Left lung (tissue), 4 donors: ENCODE measurements at regions not wholly inside any gene's neighbourhood (a gene's known extent, or its start where the extent isn't known, plus 50 kb on each side); places are given as distances from the start of the nearest gene placed in this dataset.
A peak's percentile ranks its signal among the peaks of the same experiment; 100 is the strongest.

Experiments
- ATAC-seq: fragments of 200-7000 bp; cut with Tn5 transposase; one replicate; pipeline ENCODE4 v1.9.1; 2020; ENCODE audit warnings: moderate library complexity
- DNase-seq, 4 donors: peaks; one replicate each; pipeline ENCODE4 v3.0.0-alpha.2; 2013 to 2020
- H3K27ac ChIP-seq, 2 donors: fragments of 200-600 bp; sonication (generic) in 1 of 2; one replicate each; pipeline versions ENCODE4 v1.5.0 to v1.8.0; 2020 to 2021
- H3K27me3 ChIP-seq, 2 donors: fragments of 200-600 bp; sonication (generic) in 1 of 2; one replicate each; pipeline versions ENCODE4 v1.5.0 to v1.8.0; 2020 to 2021
- H3K36me3 ChIP-seq, 2 donors: fragments of 200-600 bp; sonication (generic) in 1 of 2; one replicate each; pipeline versions ENCODE4 v1.5.0 to v1.8.0; 2020 to 2021
- H3K4me1 ChIP-seq, 2 donors: fragments of 200-600 bp; one replicate each; pipeline ENCODE4 v1.8.0; 2021
- H3K4me3 ChIP-seq, 2 donors: fragments of 200-600 bp; sonication (generic) in 1 of 2; one replicate each; pipeline versions ENCODE4 v1.5.0 to v1.8.0; 2020 to 2021; ENCODE audit warnings: mild to moderate bottlenecking in 1 of 2
- H3K9me3 ChIP-seq, 2 donors: fragments of 200-600 bp; sonication (generic) in 1 of 2; one replicate each; pipeline versions ENCODE4 v1.5.0 to v1.8.0; 2020 to 2021
- CTCF ChIP-seq, 2 donors: fragments of 200-600 bp; sonication (generic) in 1 of 2; IDR thresholded peaks; one replicate each; pipeline versions ENCODE4 v1.5.0 to v1.8.0; 2021; ENCODE audit warnings: antibody characterized with exemption in 2 of 2
- intact Hi-C, 2 donors: fragments of 100-400 bp; cut with DNase I; formaldehyde crosslinking; loops; one replicate each; pipeline versions ENCODE4 v1.11.2 to v1.14.2; 2022
- donor health status: DM: no; HTN: yes; CAD: no.
- donor health status: DM: no; HTN: no; CAD: no.

GRCh38 chr3:150132101-150132749, 161.5 kb upstream of the PFN2 start:
- Histone ChIP-seq H3K9me3 (no peaks in the 10 kb centered on the region), H3K4me1 (no peaks in the 10 kb centered on the region), H3K27me3 (no peaks in the 10 kb centered on the region), H3K36me3 (no peaks in the 10 kb centered on the region), H3K27ac (no peak overlapping the region), H3K4me3 (no peak overlapping the region)
- intact Hi-C loops: no loop called here
- ATAC-seq (no peak), DNase-seq (no peak)
- no peak for TF ChIP-seq CTCF (IDR thresholded peaks at IDR 0.05)

DNA sequence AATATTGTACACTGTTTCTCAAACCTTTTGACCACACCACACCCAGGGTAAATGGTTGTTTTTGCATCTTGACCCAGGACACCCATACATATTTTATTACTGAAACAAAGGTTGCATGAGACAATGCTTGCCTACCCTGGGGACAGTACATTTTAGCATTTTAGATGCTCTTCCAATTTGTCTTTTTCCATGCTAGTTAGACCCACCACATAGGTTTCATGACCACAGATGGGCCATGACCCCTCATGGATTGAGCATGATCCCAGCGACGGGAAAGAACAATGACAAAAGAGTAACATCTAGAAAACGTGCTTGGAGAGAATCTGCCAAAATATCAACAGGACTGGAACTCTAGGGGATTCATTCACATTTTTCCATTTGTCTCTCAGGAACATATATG, 161.0 kb upstream of the PFN2 start:
- Histone ChIP-seq H3K4me3 (no peak overlapping the region), H3K9me3 (no peaks in the 10 kb centered on the region), H3K36me3 (no peaks in the 10 kb centered on the region), H3K4me1 (no peaks in the 10 kb centered on the region), H3K27ac (no peak overlapping the region), H3K27me3 (no peaks in the 10 kb centered on the region)
- no peak for DNase-seq
- no peak for ATAC-seq
- TF ChIP-seq CTCF (IDR thresholded peaks at IDR 0.05): no peak
- intact Hi-C loops: no loop called here

DNA sequence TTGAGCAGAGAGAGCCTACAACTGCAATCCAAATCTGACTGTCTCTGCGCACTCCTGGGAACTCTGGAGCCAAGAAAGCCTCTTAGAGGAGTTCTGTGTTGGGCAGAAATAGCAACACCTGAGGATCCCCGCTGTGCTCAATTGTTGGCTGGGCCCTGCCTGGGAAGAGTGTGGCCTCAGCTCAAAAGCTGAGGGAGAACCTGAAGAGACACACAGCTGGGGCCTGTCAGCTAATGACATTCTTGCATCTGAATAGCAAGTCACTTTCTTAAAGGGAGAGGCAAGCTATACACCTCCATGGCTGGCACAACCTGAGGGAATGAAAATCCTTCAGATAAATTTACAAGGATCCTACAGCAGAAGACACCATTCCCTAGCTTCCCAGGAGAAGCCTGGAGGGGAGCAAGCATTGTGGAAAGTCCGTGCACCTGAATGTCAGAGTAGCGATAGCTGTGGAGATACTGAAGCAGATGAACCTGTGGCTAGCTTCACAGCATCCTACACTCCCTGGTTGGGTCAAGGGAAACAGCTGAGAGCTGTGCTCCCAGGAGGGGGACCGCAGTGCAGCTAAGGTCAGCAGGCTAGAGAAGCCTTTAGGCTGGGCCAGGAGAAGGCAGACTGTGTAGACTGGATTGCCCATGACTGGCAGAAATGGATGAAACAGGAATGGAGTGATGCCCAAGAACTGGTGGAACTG, 159.9 kb upstream of the PFN2 start:
- no peaks in the 10 kb centered on the region for H3K27me3 ChIP-seq
- no peaks in the 10 kb centered on the region for H3K9me3 ChIP-seq
- H3K36me3 ChIP-seq: no peaks in the 10 kb centered on the region
- TF ChIP-seq CTCF (IDR thresholded peaks at IDR 0.05): no peak
- DNase-seq: no peak
- no peak overlapping the region for H3K27ac ChIP-seq
- H3K4me3 ChIP-seq: no peak overlapping the region
- intact Hi-C loops: no loop called here
- no peaks in the 10 kb centered on the region for H3K4me1 ChIP-seq
- no peak for ATAC-seq

GRCh38 chr3:150129166-150129565, 158.5 kb upstream of the PFN2 start:
- no peak for TF ChIP-seq CTCF (IDR thresholded peaks at IDR 0.05)
- H3K4me3 ChIP-seq: no peak overlapping the region
- no peak for ATAC-seq
- H3K4me1 ChIP-seq: no peaks in the 10 kb centered on the region
- H3K27ac ChIP-seq: no peak overlapping the region
- DNase-seq: peak in 1 of 4 donors; percentile 54
- H3K9me3 ChIP-seq: no peaks in the 10 kb centered on the region
- intact Hi-C loops: no loop called here
- no peaks in the 10 kb centered on the region for H3K27me3 ChIP-seq
- no peaks in the 10 kb centered on the region for H3K36me3 ChIP-seq

GRCh38 chr3:150128126-150128525, 157.4 kb upstream of the PFN2 start:
- H3K9me3 ChIP-seq: no peaks in the 10 kb centered on the region
- intact Hi-C loops: no loop called here
- ATAC-seq: no peak
- no peaks in the 10 kb centered on the region for H3K27me3 ChIP-seq
- TF ChIP-seq CTCF (IDR thresholded peaks at IDR 0.05): no peak
- H3K4me1 ChIP-seq: no peaks in the 10 kb centered on the region
- no peaks in the 10 kb centered on the region for H3K36me3 ChIP-seq
- H3K4me3 ChIP-seq: no peak overlapping the region
- no peak for DNase-seq
- H3K27ac ChIP-seq: no peak overlapping the region
